T-helper 2 cell treated with Interferon-gamma antibody and Interleukin-4, amounts not matched to agents 5 μg/mL and 100 μg/mL, for 36 hours (primary cell): ENCODE measurements at regions not wholly inside any gene's neighbourhood (a gene's known extent, or its start where the extent isn't known, plus 50 kb on each side); places are given as distances from the start of the nearest gene placed in this dataset.

ENCODE experiments used
- DNase-seq: peaks from one replicate; pipeline ENCODE4 v3.0.0; 2021; ENCODE audit warnings: low spot score
- H3K27ac Mint-ChIP-seq: one replicate; pipeline ENCODE4 v1.8.0; 2021; ENCODE audit warnings: mild to moderate bottlenecking, mixed read lengths
- H3K27me3 Mint-ChIP-seq: one replicate; pipeline ENCODE4 v1.8.0; 2021; ENCODE audit warnings: low read depth, mixed read lengths
- H3K36me3 Mint-ChIP-seq: one replicate; pipeline ENCODE4 v1.8.0; 2021; ENCODE audit warnings: low read depth, mixed read lengths
- H3K4me1 Mint-ChIP-seq: one replicate; pipeline ENCODE4 v1.8.0; 2021; ENCODE audit warnings: low read depth, mixed read lengths
- H3K4me3 Mint-ChIP-seq: one replicate; pipeline ENCODE4 v1.8.0; 2022; ENCODE audit warnings: mild to moderate bottlenecking, moderate library complexity, mixed read lengths
- H3K9me3 Mint-ChIP-seq: one replicate; pipeline ENCODE4 v1.8.0; 2021; ENCODE audit warnings: mixed read lengths

GRCh38 chr20:10940941-10941340, 267.1 kb upstream of the JAG1 start:
- H3K4me3 Mint-ChIP-seq, result no peak overlapping the region
- no peak for DNase-seq
- H3K4me1 Mint-ChIP-seq, result no peaks in the 10 kb centered on the region
- no peaks in the 10 kb centered on the region for H3K27me3 Mint-ChIP-seq
- no peaks in the 10 kb centered on the region for H3K36me3 Mint-ChIP-seq
- no peaks in the 10 kb centered on the region for H3K9me3 Mint-ChIP-seq
- H3K27ac Mint-ChIP-seq, result no peak overlapping the region

- no peaks in the 10 kb centered on the region for H3K27me3 Mint-ChIP-seq
- no peaks in the 10 kb centered on the region for H3K4me1 Mint-ChIP-seq
- no peaks in the 10 kb centered on the region for H3K9me3 Mint-ChIP-seq
- no peak overlapping the region for H3K27ac Mint-ChIP-seq
- no peak for DNase-seq
- no peaks in the 10 kb centered on the region for H3K36me3 Mint-ChIP-seq
- H3K4me3 Mint-ChIP-seq, result no peak overlapping the region
Observed at GRCh38 chr20:10943686-10944265, 270.0 kb upstream of the JAG1 start.

GRCh38 chr20:10946124-10946880, 272.5 kb upstream of the JAG1 start:
- Mint-ChIP-seq H3K4me3 (no peak overlapping the region), H3K4me1 (no peaks in the 10 kb centered on the region), H3K27ac (no peak overlapping the region), H3K27me3 (no peaks in the 10 kb centered on the region), H3K9me3 (no peaks in the 10 kb centered on the region), H3K36me3 (no peaks in the 10 kb centered on the region)
- no peak for DNase-seq

- H3K27me3 Mint-ChIP-seq, result no peaks in the 10 kb centered on the region
- no peak overlapping the region for H3K4me3 Mint-ChIP-seq
- no peaks in the 10 kb centered on the region for H3K9me3 Mint-ChIP-seq
- H3K36me3 Mint-ChIP-seq, result no peaks in the 10 kb centered on the region
- no peaks in the 10 kb centered on the region for H3K4me1 Mint-ChIP-seq
- no peak overlapping the region for H3K27ac Mint-ChIP-seq
- DNase-seq, result no peak
Observed at GRCh38 chr20:10947726-10948125, 273.9 kb upstream of the JAG1 start.

GRCh38 chr20:10949930-10950783, 276.4 kb upstream of the JAG1 start:
- Mint-ChIP-seq H3K36me3 (no peaks in the 10 kb centered on the region), H3K4me1 (no peaks in the 10 kb centered on the region), H3K9me3 (no peaks in the 10 kb centered on the region), H3K4me3 (no peak overlapping the region), H3K27me3 (no peaks in the 10 kb centered on the region), H3K27ac (no peak overlapping the region)
- DNase-seq, result no peak

GRCh38 chr20:10951216-10951615, 277.4 kb upstream of the JAG1 start:
- Mint-ChIP-seq H3K9me3 (no peaks in the 10 kb centered on the region), H3K27me3 (no peaks in the 10 kb centered on the region), H3K36me3 (no peaks in the 10 kb centered on the region)

GRCh38 chr20:10951904-10952303, 278.1 kb upstream of the JAG1 start:
- Mint-ChIP-seq H3K4me3 (no peak overlapping the region), H3K27me3 (no peaks in the 10 kb centered on the region), H3K27ac (no peak overlapping the region), H3K9me3 (no peaks in the 10 kb centered on the region), H3K36me3 (no peaks in the 10 kb centered on the region), H3K4me1 (no peaks in the 10 kb centered on the region)
- no peak for DNase-seq

More at GRCh38 chr20:10951216-10951615, 277.4 kb upstream of the JAG1 start:
- Mint-ChIP-seq H3K4me3 (no peak overlapping the region), H3K4me1 (no peaks in the 10 kb centered on the region), H3K27ac (no peak overlapping the region)
- no peak for DNase-seq

GRCh38 chr20:10953437-10953836, 279.6 kb upstream of the JAG1 start:
- H3K27ac Mint-ChIP-seq, result no peak overlapping the region
- H3K9me3 Mint-ChIP-seq, result no peaks in the 10 kb centered on the region
- H3K36me3 Mint-ChIP-seq, result no peaks in the 10 kb centered on the region
- H3K27me3 Mint-ChIP-seq, result no peaks in the 10 kb centered on the region
- H3K4me1 Mint-ChIP-seq, result no peaks in the 10 kb centered on the region
- no peak for DNase-seq
- no peak overlapping the region for H3K4me3 Mint-ChIP-seq

- Mint-ChIP-seq H3K4me3 (no peak overlapping the region), H3K27ac (no peak overlapping the region), H3K9me3 (no peaks in the 10 kb centered on the region), H3K4me1 (no peaks in the 10 kb centered on the region), H3K27me3 (no peaks in the 10 kb centered on the region), H3K36me3 (no peaks in the 10 kb centered on the region)
- DNase-seq, result no peak
Observed at GRCh38 chr20:10954137-10954840, 280.5 kb upstream of the JAG1 start.

GRCh38 chr20:10954908-10955580, 281.2 kb upstream of the JAG1 start:
- Mint-ChIP-seq H3K27me3 (no peaks in the 10 kb centered on the region), H3K4me1 (no peaks in the 10 kb centered on the region), H3K4me3 (no peak overlapping the region), H3K36me3 (no peaks in the 10 kb centered on the region), H3K9me3 (no peaks in the 10 kb centered on the region), H3K27ac (no peak overlapping the region)
- DNase-seq, result no peak

- H3K9me3 Mint-ChIP-seq, result peaks cover 9% of the 10 kb centered on the region
- H3K36me3 Mint-ChIP-seq, result no peaks in the 10 kb centered on the region
- no peak overlapping the region for H3K4me3 Mint-ChIP-seq
- no peaks in the 10 kb centered on the region for H3K27me3 Mint-ChIP-seq
- H3K4me1 Mint-ChIP-seq, result no peaks in the 10 kb centered on the region
- H3K27ac Mint-ChIP-seq, result no peak overlapping the region
- no peak for DNase-seq
Observed at GRCh38 chr20:10958279-10958678, 284.5 kb upstream of the JAG1 start.

- peaks cover 9% of the 10 kb centered on the region for H3K9me3 Mint-ChIP-seq
- no peak overlapping the region for H3K27ac Mint-ChIP-seq
- no peaks in the 10 kb centered on the region for H3K27me3 Mint-ChIP-seq
- no peak for DNase-seq
- H3K36me3 Mint-ChIP-seq, result no peaks in the 10 kb centered on the region
- H3K4me1 Mint-ChIP-seq, result no peaks in the 10 kb centered on the region
- H3K4me3 Mint-ChIP-seq, result no peak overlapping the region
Observed at GRCh38 chr20:10960416-10960815, 286.6 kb upstream of the JAG1 start.

- H3K27me3 Mint-ChIP-seq, result no peaks in the 10 kb centered on the region
- H3K27ac Mint-ChIP-seq, result no peak overlapping the region
- H3K4me1 Mint-ChIP-seq, result no peaks in the 10 kb centered on the region
- H3K36me3 Mint-ChIP-seq, result no peaks in the 10 kb centered on the region
- H3K4me3 Mint-ChIP-seq, result no peak overlapping the region
- peaks cover 9% of the 10 kb centered on the region for H3K9me3 Mint-ChIP-seq
- DNase-seq, result no peak
Observed at GRCh38 chr20:10961651-10962288, 288.0 kb upstream of the JAG1 start.
